Brain pericyte (primary cell): ENCODE measurements at regions not wholly inside any gene's neighbourhood (a gene's known extent, or its start where the extent isn't known, plus 50 kb on each side); places are given as distances from the start of the nearest gene placed in this dataset.

ENCODE experiments used
- DNase-seq: peaks from one replicate; pipeline ENCODE4 v3.0.0-alpha.2; 2012; ENCODE audit warnings: low read depth, low spot score

- DNase-seq, result peak; percentile 84
Measured at GRCh38 chr6:43849844-43850243, 79.8 kb downstream of the VEGFA start.

GRCh38 chr6:43848671-43849391 lies 78.8 kb downstream of the VEGFA start:
- no peak for DNase-seq

GRCh38 chr6:43847741-43848630 lies 78.0 kb downstream of the VEGFA start:
- DNase-seq, result no peak

GRCh38 chr6:43846556-43846955 lies 76.5 kb downstream of the VEGFA start:
- no peak for DNase-seq

GRCh38 chr6:43845646-43846045 lies 75.6 kb downstream of the VEGFA start:
- DNase-seq, result no peak

GRCh38 chr6:43843669-43844171 lies 73.7 kb downstream of the VEGFA start:
- DNase-seq, result no peak

GRCh38 chr6:43843097-43843645 lies 73.2 kb downstream of the VEGFA start:
- DNase-seq, result no peak

GRCh38 chr6:43842231-43842794 lies 72.3 kb downstream of the VEGFA start:
- no peak for DNase-seq

- no peak for DNase-seq
Measured at GRCh38 chr6:43840490-43841218, 70.6 kb downstream of the VEGFA start.

- no peak for DNase-seq
Measured at GRCh38 chr6:43838276-43839036, 68.4 kb downstream of the VEGFA start.

GRCh38 chr6:43837507-43837906 lies 67.5 kb downstream of the VEGFA start:
- DNase-seq, result no peak

GRCh38 chr6:43836507-43837240 lies 66.7 kb downstream of the VEGFA start:
- DNase-seq, result no peak
